ENCODE measurements at regions not wholly inside any gene's neighbourhood (a gene's known extent, or its start where the extent isn't known, plus 50 kb on each side); places are given as distances from the start of the nearest gene placed in this dataset.

- no peak overlapping the region for H3K9ac ChIP-seq (ENCODE audit: low read length)
- no peaks in the 10 kb centered on the region for H3K27me3 ChIP-seq (replicated peaks; ENCODE audit: insufficient read depth, low read length)
- no peak overlapping the region for H2AFZ ChIP-seq (ENCODE audit: low read length)
- no peaks in the 10 kb centered on the region for H3K4me1 ChIP-seq (ENCODE audit: low read length)
- no peaks in the 10 kb centered on the region for H3K9me2 ChIP-seq (replicated peaks; ENCODE audit: insufficient read depth, low read length)
- no peaks in the 10 kb centered on the region for H4K20me1 ChIP-seq (ENCODE audit: insufficient read depth, low read length)
- H3K9me3 ChIP-seq (replicated peaks; ENCODE audit: insufficient read depth, low read length), result 0 out of 2 replicates have a peak, but pooled peaks cover under 1% of the 10 kb centered on the region
- H3F3A ChIP-seq (ENCODE audit: insufficient read depth, low read length), result no peaks in the 10 kb centered on the region
- no peak for DNase-seq
- no peak overlapping the region for H3K4me2 ChIP-seq (ENCODE audit: low read depth, low read length)
- no peak overlapping the region for H3K4me3 ChIP-seq (ENCODE audit: low read length)
- TF ChIP-seq EZH2phosphoT487 (IDR thresholded peaks at IDR 0.05; ENCODE audit: low read length) (no peak), CTCF (IDR thresholded peaks at IDR 0.05; ENCODE audit: low read length) (no peak), EZH2 (optimal IDR thresholded peaks at IDR 0.05; ENCODE audit: low read depth, low read length) (no peak)
- H3K36me3 ChIP-seq (replicated peaks; ENCODE audit: insufficient read depth, low read length), result no peaks in the 10 kb centered on the region
- no peaks in the 10 kb centered on the region for H3K79me2 ChIP-seq (ENCODE audit: low read length)
- no peak overlapping the region for H3K27ac ChIP-seq (ENCODE audit: low read length)
Measured at GRCh38 chr15:47035475-47036406, 681.6 kb upstream of the SEMA6D start.

GRCh38 chr15:47037003-47037402 lies 680.3 kb upstream of the SEMA6D start:
- H3K4me1 ChIP-seq (ENCODE audit: low read length), result no peaks in the 10 kb centered on the region
- H3K4me2 ChIP-seq (ENCODE audit: low read depth, low read length), result no peak overlapping the region
- no peaks in the 10 kb centered on the region for H3K36me3 ChIP-seq (replicated peaks; ENCODE audit: insufficient read depth, low read length)
- H2AFZ ChIP-seq (ENCODE audit: low read length), result no peak overlapping the region
- H3K9me3 ChIP-seq (replicated peaks; ENCODE audit: insufficient read depth, low read length), result no peaks in the 10 kb centered on the region
- H3K79me2 ChIP-seq (ENCODE audit: low read length), result no peaks in the 10 kb centered on the region
- no peaks in the 10 kb centered on the region for H3K27me3 ChIP-seq (replicated peaks; ENCODE audit: insufficient read depth, low read length)
- no peak overlapping the region for H3K27ac ChIP-seq (ENCODE audit: low read length)
- H4K20me1 ChIP-seq (ENCODE audit: insufficient read depth, low read length), result no peaks in the 10 kb centered on the region
- H3K4me3 ChIP-seq (ENCODE audit: low read length), result no peak overlapping the region
- no peaks in the 10 kb centered on the region for H3K9me2 ChIP-seq (replicated peaks; ENCODE audit: insufficient read depth, low read length)
- no peak overlapping the region for H3K9ac ChIP-seq (ENCODE audit: low read length)
- peak; percentile 23 for DNase-seq
- H3F3A ChIP-seq (ENCODE audit: insufficient read depth, low read length), result no peaks in the 10 kb centered on the region
- TF ChIP-seq EZH2 (optimal IDR thresholded peaks at IDR 0.05; ENCODE audit: low read depth, low read length) (no peak), CTCF (IDR thresholded peaks at IDR 0.05; ENCODE audit: low read length) (no peak), EZH2phosphoT487 (IDR thresholded peaks at IDR 0.05; ENCODE audit: low read length) (no peak)

- no peaks in the 10 kb centered on the region for H3K36me3 ChIP-seq (replicated peaks; ENCODE audit: insufficient read depth, low read length)
- no peaks in the 10 kb centered on the region for H3F3A ChIP-seq (ENCODE audit: insufficient read depth, low read length)
- no peak overlapping the region for H3K4me3 ChIP-seq (ENCODE audit: low read length)
- no peak overlapping the region for H3K9ac ChIP-seq (ENCODE audit: low read length)
- TF ChIP-seq CTCF (IDR thresholded peaks at IDR 0.05; ENCODE audit: low read length) (no peak), EZH2phosphoT487 (IDR thresholded peaks at IDR 0.05; ENCODE audit: low read length) (no peak), EZH2 (optimal IDR thresholded peaks at IDR 0.05; ENCODE audit: low read depth, low read length) (no peak)
- no peaks in the 10 kb centered on the region for H3K9me2 ChIP-seq (replicated peaks; ENCODE audit: insufficient read depth, low read length)
- no peak overlapping the region for H3K27ac ChIP-seq (ENCODE audit: low read length)
- no peaks in the 10 kb centered on the region for H3K27me3 ChIP-seq (replicated peaks; ENCODE audit: insufficient read depth, low read length)
- H3K4me1 ChIP-seq (ENCODE audit: low read length), result no peaks in the 10 kb centered on the region
- H3K4me2 ChIP-seq (ENCODE audit: low read depth, low read length), result no peak overlapping the region
- H4K20me1 ChIP-seq (ENCODE audit: insufficient read depth, low read length), result no peaks in the 10 kb centered on the region
- H3K9me3 ChIP-seq (replicated peaks; ENCODE audit: insufficient read depth, low read length), result no peaks in the 10 kb centered on the region
- no peaks in the 10 kb centered on the region for H3K79me2 ChIP-seq (ENCODE audit: low read length)
- H2AFZ ChIP-seq (ENCODE audit: low read length), result no peak overlapping the region
- no peak for DNase-seq
Measured at GRCh38 chr15:47039225-47039624, 678.1 kb upstream of the SEMA6D start.

All from MM.1S (cell line).